ENCODE measurements at regions not wholly inside any gene's neighbourhood (a gene's known extent, or its start where the extent isn't known, plus 50 kb on each side); places are given as distances from the start of the nearest gene placed in this dataset.
"Not testable (repeated sequence)": the region's sequence is repeated elsewhere in the genome, so short reads cannot be mapped to it uniquely, and the experiment has no call there.

DNA sequence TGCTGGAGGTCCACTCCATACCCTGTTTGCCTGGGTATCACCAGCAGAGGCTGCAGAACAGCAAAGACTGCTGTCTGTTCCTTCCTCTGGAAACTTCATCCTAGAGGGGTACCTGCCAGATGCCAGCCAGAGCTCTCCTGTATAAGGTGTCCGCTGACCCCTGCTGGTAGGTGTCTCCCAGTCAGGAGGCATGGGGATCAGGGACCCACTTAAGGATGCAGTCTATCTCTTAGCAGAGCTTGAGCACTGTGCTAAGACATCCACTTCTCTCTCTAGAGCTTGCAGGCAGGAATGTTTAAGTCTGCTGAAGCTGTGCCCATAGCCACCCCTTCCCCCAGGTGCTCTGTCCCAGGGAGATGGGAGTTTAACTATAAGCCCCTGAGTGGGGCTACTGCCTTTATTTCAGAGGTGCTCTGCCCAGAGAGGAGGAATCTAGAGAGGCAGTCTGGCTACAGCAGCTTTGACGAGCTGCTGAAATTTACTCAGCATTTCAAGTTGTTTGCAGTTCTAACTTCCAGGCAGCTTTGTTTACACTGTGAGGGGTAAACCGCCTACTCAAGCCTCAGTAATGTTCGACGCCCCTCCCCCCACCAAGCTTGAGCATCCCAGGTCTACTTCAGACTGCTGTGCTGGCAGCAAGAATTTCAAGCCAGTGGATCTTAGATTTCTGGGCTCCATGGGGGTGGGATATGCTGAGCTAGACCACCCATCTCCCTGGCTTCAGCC lies 74.5 kb upstream of the GORAB start:
- not testable (repeated sequence) for DNase-seq (ENCODE audit: low spot score)

DNA sequence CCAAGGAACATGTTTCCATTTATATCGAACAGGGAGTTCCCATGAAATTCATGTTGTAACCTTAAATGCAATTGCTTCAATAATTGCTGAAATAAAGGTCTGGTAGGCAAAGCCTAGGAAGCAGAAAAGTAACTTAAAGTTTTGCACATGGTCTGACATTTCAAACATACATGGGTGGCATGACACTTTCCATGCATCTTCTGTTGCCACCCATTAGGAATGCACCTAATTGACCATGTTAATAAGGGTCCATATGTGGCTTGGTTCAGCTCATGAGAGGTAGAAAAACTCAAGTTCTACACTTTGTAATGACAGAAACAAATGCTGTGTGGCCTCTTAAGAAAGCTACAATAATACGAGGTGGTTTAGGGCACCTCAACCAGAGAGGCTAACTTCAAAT lies 72.0 kb upstream of the GORAB start:
- no peak for DNase-seq (ENCODE audit: low spot score)

DNA sequence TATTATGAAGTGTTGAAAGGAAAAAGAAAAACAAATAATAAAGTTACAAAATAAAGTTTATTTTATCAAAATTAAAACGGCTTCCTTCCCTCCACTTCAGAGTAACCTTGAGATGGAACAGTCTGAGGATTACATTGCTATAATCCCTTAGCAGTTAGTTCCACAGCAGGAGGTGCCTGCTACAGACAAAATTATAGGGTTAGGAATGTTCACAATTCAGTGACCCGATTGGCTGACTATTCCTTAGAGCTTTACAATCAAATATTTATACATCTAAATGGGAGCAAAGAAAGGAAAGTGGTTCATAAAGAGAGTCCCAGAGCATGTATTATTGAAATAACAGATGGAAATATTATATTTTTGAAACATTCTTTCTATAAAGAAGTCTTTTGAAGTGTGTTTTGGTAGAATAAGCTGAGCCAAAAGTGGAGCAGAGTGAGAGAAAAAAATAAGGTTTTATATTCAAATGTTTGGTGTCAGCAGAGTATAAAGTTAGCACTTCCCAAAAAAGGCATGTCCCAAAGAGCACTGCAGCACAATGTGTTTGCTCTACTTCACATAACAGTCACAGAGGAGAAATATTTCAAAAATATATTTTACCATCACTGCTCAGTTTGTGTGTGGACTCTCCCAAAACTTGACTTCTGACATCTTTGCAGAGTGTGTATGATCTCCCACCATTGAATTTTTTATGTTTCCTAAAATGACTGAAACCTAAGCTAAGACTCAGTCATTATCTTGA lies 71.4 kb upstream of the GORAB start:
- DNase-seq (ENCODE audit: low spot score): no peak

DNA sequence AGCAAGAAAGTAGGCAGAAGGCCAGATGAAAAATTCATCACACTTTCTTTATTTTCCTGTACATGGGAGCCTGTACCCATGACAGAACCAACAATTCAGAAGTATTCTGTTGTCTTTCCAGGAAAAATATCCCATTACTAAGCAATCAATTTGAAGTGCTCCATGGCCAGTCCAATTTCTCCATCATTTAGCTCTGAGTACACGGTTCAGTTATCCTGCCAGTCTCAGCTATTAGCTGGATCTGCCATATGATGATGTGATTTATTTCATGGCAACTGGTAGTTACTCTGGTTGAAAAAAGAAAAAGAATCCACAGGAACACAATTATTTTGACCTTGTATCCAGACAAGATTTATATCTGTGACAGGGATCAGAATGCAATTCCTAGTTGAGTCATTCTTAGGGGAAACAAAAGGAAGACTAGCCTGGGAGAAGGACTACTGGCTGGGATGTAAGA lies 70.6 kb upstream of the GORAB start:
- DNase-seq (ENCODE audit: low spot score): no peak

DNA sequence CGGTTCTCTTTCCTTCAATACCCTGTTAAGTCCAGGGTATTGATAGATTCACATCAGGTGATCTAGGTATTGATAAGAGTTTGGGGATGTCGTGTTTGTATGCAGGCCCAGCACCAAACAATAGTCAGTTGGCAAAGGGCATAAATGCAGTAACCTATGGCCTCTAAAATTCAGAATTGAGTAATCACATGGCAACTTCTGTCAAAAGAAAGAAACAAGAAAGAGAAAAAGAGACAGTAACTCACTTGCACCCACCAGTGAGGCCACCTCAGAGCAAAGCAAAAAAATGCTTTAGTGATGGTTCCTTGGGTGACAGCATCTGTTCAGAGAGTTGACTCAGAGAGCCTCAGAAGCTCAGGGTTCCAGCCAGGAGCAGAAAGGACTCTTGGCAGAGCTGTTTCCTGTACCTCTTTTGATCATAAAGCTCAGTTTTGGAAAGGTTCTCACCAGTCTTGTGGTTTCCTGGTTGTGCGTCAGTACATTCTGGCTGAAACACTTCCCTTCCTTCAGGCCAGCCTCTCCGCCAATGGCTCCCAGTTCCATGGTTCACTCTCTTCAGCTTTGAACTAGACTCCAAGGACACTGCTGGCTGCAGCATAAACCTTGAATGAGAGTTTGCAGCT lies 70.1 kb upstream of the GORAB start:
- no peak for DNase-seq (ENCODE audit: low spot score)

DNA sequence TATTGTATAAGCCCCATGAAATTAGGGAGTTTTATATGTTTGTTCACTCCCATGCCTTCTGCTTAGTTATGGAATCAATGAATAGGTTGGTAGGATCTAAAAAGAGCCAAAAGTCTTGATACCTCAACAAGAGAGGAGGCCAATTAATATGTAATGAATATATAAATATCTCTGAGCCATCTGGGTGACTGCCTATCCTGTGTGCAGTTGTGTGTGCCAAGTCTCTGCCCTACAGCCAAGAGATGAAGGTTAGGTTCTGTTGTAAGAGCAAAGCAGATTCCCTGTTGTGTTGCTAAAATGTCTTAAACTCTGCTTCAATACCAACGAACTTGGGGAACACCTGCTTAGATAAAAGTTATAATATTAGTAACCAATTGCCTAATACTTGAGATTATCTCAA lies 61.8 kb upstream of the GORAB start:
- DNase-seq (ENCODE audit: low spot score): peak; percentile 16

DNA sequence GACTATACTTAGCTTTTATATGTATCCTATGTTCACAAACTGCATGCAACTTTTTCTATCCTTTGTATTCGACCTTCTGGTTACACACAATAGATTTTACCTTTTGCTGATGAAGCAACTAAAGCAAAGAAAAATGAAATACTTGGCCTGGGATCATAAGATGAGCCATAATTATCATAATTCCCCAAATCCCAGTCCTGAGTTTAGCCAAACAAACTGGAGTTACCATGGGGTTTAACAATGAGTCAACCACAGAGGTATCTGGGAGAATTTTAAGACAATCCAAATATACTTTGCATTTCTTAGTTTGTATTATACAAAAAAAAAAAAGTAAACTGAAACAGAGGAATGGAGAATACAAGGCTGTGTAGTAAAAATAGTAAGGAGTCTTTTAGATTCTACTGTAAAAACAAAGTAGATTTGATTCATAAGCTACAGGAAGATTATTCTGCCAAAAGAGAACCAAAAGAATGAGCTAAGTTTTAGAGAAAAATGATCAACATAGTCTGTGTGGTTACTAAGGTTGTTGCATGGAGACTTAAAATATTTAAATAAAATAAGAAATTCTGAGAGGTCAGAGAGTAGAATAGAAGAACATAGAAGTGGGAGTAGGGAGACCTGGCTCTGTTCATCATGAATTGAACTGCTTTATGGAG lies 60.4 kb upstream of the GORAB start:
- DNase-seq (ENCODE audit: low spot score): no peak

DNA sequence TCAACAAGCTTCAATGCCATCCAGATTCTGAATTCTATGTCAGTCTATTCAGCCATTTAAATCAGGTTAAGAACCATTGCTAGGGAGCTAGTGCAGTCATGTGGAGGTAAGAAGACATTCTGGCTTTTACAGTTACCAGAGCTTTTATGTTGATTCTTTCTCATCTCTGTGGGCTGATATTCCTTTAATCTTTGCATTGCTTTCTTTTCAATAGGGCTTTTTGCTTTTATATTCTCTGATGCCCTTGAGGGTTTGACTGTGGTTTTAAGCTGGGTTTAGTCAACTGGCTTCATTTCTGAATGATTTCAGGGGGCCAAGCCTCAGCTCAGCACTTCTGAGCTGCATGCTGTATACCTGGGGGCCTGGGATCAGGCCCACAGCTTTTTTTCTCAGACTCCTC lies 51.0 kb upstream of the GORAB start:
- DNase-seq (ENCODE audit: low spot score): no peak
